IPS DF 19.7 (cell line): ENCODE measurements at regions not wholly inside any gene's neighbourhood (a gene's known extent, or its start where the extent isn't known, plus 50 kb on each side); places are given as distances from the start of the nearest gene placed in this dataset.

Experiments used
- DNase-seq: peaks from one replicate; pipeline ENCODE4 v3.0.0-alpha.2; 2013; ENCODE audit warnings: low read depth, low spot score

DNA sequence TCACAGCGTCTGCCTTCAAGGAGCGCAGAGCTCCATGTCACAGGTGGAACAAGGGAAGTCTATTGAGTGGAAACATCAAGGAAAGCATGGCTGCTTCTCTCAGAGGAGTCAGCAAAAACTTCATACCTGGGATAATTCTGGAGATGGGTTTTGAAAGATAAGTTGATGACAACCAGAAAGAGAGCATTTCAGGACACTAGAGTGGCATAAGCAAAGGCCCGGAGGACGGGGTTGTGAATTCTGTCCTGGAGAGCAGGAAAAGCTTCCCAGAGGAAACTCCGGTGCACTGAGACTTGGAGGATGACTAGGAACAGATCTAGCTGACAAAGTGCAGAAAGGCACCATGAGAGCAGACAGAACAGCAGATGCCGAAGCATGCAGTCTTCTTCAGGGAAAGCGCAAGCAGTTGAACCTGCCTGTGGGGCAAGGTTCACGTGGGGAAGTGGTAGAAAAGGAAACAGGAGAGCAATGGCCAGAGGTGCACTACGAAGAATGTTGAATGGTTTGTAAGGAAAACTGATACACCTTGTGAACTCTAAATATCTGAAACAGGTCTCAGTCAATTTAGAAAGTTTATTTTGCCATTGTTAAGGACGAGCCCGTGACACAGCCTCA lies 222.9 kb downstream of the PLPP3 start:
- DNase-seq, result no peak

DNA sequence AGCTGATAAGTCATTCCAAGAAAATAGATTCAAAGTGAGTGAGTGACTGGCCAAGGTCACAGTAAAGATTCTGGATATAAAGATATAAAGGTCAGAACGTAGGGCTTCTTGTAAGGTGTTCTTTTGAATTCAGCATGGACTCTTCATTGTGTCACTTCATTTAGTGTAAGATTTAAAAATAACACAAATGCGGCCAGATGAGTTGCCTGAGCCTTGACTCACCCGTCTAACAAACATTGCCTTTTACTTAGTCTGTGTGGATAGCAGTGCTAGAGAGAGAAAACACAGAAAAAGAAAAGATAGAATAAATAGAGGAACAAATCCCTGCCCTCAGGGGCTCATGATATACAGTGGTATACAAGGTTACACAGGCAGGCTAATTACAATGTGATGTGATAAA lies 223.4 kb downstream of the PLPP3 start:
- DNase-seq, result no peak

DNA sequence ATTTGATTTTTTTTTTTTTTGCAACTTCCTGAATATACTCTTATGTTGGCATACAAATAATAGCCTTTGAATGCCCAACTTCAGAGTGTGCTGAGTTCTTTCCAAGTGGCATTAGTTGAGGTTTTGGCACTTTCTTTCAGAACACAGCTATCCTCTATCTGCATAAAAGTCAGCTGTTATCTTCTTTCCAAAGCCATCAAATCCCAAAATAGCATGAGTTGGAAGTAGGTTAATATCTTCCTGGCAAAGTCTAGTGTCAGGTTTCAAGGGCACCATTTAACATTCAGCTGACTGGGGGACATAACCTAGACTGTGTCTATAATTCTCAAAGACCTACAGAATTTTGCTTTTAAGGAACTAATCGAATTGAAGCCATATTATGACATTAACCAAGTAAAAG lies 223.9 kb downstream of the PLPP3 start:
- no peak for DNase-seq

DNA sequence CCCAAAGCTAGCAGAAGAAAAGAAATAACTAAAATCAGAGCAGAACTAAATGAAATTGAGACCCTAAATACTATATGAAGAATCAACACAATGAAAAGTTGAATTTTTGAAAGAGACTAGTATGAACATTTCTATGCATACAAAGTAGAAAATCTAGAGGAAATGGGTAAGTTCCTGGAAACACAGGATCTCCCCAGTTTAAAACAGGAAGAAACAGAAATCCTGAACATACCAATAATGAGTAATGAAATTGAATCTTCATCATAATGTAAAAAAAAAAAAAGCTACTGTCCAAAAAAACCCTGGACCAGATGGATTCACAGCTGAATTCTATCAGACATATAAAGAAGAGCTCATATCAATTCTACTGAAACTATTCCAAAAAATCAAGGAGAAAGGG lies 233.5 kb downstream of the PLPP3 start:
- no peak for DNase-seq

DNA sequence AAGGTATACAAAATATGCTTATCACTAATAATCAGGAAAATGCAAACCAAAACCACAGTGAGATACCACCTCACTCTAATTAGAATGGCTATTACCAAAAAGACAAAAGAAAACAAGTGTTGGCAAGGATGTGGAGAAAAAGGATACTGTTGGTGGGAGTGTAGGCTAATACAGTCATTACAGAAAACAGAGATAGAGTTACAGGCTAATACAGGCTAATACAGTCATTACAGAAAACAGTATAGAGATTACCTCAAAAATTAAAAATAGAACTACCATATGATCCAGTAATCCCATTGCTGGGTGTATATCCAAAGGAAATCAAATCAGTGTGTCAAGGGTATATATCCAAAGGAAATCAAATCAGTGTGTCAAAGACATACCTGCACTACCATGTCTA lies 238.4 kb downstream of the PLPP3 start:
- no peak for DNase-seq

DNA sequence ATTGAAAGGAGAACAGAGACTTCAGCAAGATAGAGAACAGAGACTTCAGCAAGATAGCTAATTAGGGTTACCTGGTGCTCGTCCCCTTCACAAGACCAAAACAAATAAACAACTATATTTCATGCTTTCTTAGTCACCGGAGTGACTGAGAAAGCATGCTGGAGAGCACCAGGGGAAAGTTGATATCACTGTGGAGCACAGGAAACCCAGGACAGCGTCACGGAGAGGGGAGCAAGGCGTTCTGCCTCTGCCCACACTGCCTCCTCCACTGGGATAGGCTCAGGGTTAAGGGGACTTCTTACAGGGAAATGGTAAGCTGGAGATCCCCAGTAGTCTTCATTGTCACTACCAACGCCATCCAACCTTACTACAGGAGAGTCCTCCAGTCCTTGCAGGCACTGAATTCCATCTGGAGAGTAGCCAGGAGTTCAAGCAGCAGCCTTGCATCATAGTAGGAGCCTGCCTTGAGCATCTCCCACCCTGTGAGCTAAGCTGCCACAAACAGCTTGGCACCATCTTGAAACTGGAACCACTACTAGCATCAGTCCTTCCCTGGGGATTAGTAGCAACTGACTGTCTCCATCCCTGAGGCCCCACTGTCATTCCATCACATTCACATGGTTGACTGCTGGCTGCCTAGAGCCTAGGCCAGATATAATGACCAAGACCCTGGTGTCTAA lies 239.4 kb downstream of the PLPP3 start:
- no peak for DNase-seq

DNA sequence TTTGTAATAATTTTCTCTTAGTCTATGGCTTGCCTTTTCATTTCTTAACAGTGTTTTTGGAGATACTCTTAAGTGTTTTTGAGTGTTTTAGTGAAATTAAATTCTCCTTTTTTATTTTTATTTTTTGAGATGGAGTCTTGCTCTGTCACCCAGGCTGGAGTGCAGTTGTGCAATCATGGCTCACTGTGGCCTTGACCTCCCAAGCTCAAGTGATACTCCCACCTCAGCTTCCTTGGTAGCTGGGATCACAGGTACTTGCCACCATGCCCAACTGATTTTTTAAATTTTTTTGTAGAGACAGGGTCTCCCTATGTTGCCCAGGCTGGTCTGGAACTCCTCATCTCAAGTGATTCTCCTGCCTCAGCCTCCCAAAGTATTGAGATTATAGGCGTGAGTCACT lies 240.3 kb downstream of the PLPP3 start:
- no peak for DNase-seq

DNA sequence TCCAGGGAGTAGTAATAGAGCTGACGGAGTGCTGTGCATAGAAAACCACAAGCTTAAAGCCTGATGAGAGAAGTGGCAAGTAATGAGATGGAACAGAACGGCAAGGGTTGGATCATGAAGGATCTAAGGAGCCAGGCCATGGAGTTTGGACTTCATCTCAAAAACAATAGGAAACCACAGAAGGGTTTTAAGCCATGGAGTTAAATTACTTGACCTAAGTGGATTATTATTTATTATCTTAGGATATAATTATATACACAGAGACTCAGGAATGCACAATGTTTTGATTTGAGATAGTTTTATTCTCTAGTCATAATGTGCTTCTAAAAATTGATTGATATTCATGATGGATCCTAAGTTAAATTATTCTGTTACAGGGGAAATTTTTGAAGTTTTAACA lies 242.4 kb downstream of the PLPP3 start:
- DNase-seq, result no peak

DNA sequence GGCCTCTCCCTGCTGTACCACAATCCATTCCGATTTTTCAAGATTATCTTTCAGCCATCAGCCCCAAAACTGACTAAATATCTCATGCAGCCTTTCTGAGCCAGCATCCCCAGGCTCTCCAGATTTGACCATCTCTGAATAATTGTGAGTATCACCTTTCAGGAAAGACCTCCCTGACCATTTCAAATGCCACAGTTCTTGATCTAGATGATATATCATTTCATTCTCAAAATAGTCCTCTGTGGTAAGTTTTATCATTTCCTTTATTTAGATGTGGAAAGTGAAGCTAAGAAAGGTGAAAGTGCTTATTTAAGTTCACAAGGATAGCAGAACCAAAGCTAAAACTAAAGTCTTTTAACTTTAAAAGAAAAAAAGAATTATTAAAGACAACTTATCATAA lies 244.0 kb downstream of the PLPP3 start:
- no peak for DNase-seq

DNA sequence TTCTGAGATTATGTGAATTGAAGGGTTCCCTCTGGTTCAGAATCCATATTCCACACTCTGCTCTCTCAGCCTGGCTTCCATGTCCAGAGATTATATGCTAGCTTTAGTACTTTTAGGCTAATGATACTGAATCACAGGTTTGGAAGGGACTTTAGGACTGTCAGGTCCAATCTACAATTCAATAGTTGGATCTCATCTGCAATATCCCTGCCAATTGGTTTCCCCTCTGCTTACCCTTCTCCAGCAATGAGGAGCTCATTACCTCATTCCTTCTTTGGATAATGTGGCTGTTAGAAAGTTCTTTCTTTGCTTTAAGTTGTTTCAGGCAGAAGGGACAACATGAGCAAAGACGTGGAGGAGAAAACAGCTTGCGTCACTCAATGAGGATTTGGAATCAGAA lies 245.3 kb downstream of the PLPP3 start:
- DNase-seq, result no peak

DNA sequence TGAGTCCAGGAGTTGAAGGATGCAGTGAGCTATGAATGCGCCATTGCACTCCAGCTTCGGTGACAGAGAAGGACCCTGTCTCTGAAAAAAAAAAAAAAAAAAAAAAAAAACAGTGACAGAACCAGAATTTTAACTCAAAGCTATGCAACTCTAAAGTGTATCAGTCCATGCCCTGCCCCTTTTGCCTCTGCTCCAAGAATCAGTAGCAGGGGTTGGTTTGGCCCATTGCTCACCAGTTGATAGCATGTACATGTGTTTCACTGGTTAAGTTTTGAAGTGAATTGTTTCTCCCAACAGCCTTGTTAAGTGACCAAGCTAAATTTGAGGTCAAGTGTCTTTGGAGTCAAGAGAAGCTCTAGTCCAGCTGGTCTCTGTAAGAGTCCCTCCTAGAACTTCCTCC lies 245.9 kb downstream of the PLPP3 start:
- no peak for DNase-seq

DNA sequence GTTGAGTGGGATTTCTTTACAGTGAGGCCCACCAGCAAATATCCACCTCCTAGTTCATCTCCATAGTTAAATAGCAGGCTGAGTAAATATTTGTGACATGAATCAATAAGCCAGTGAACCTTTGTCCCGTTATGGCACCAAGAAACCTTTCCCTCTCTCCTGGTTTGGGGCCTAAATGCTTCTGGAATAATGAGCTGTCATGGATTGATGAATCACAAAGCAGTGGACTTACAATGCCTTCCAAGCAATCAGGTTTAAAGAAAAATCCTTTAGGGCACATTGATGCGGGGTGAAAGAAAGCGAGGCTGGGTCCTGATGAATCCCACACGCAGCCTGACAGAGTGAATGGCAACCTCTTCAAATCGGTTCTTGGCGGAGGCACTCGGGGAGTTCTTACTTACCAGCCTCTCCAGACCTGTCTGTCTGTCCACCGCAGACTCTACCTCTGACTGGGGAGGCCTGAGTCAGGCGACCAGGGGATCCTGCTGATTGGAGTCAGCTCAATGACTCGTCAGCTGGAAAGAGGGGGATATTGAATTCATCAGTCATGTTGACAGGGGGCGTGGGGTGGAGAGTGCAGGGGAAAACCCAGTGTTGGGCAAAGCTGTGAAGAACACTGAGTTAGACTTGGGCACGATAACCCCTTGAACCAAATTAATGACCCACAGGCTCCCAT lies 247.3 kb downstream of the PLPP3 start:
- no peak for DNase-seq

DNA sequence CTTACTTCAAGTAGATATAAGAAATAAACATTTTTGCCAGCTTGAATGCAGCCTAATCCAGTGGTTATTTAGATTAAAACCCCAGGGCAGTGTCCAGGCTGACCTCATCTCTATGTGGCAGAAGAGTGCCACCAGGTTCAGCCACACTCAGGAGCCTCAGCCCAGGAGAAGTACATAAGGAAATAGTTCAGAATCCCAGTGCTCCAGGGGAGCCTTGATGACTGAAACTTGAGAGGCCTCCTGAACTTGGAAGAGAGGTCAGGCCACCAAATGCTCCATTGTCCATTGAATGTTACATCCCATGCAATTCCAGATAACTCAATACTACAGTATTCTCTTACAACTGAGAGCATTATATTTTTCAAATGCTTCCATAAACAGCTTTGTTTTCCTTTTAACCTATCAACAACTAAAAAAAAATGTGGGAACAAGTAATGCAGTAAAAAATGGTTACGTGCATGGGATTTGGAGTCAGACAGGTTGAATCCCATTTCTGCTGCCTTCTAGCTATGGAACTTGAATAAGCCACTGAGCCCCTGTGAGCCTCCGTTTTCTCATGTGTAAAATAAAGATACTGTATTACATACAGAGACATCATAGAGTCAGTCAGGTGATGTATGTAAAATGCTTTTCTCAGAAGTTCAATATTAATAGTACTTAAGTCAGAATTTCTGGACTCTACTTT lies 248.0 kb downstream of the PLPP3 start:
- no peak for DNase-seq

DNA sequence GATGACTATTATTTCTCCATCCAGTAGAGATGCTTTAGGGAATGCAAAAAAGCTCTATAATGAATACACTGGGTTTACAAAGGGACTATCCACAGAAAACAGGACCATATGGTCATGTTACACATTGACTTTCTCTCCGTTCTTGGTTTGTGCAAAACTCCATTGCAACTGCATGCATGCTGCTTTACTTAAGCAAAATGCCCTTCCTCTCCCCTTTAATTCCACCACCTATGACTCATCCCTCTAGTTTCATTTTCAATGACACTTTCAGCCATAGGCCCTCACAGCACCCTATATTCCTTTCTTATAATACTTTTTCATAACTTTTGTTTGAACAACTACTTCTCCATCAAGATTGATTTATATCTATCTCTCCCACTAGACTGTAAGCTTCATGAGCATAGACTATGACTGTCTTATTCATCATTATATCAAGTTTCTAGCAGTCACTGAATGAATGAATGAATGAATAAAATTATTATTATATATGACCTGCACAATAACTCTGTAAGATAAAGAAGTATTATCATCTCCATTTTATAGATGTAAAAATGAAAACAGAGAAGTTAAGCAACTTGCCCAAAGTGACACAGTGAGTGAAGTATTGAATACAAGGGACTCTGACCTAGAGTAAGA lies 248.9 kb downstream of the PLPP3 start:
- no peak for DNase-seq

DNA sequence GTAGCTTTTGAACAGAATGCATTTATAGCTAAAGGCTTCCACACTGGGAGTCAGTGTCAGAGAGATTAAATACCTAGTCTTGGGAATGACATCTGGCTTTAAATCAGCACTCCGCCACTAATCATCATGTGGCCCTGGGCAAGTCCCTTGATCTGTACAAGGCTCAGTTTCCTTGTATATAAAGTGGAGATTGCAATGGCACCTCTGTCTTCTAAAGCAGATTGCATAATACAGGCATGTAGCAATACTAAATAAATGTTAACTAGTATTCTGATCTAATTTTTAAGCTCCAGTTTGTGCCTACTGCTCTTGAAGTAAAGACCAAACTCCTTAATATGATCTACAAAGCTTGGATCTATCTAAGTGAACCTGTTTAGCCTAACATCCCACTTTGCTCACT lies 249.4 kb downstream of the PLPP3 start:
- DNase-seq, result no peak

DNA sequence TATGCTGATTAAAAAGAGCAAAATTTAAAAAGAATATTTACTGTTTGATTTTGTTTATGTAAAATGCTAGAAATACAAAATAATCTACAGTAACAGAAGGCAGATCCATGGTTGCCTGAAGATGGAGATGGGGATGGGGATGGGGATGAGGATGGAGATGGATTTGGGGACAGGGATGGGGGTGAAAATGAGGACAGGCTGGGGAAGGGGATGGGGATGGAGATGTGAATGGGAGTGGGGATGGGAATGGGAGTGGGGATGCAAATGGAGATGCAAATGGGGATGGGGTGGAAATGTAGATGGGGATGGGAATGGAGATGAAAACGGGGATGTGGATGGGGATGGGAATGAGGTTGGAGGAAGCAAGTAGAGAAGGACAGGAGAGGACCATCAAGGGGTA lies 252.2 kb downstream of the PLPP3 start:
- DNase-seq, result no peak

DNA sequence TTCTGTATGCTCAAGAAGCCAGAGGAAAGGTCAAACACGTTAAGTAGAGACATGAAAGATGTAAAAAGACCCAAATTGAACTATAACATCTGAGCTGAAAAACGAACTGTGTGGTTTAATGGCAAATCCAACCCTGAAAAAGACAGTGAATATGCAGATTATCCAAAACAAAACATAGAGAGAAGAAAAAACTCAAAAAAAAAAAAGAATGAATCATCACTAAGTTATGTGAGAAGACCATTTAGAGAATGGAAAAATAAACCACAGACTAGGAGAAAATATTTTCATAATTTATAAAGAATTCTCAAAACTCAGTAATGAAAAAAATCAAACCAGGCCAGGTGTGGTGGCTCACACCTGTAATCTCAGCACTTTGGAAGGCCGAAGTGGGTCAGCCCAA lies 253.3 kb downstream of the PLPP3 start:
- DNase-seq, result no peak

DNA sequence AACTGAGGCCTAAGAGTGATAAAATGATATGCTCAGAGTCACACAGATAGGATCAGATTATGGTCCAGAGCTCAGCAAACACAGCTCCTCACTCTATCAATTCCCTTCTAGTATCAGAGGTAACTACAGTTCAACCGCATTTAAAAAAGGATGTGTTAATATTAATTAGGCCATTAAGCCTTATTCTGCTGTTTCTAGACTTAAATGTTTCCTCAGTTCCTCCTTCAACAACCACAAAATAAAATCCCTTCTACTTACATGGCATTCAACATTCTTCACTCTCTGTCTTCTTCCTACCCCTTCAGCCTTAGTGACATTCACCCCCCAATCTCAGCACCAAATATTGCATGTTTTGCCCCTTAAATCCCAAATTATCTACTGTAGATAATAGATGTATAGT lies 254.9 kb downstream of the PLPP3 start:
- no peak for DNase-seq

DNA sequence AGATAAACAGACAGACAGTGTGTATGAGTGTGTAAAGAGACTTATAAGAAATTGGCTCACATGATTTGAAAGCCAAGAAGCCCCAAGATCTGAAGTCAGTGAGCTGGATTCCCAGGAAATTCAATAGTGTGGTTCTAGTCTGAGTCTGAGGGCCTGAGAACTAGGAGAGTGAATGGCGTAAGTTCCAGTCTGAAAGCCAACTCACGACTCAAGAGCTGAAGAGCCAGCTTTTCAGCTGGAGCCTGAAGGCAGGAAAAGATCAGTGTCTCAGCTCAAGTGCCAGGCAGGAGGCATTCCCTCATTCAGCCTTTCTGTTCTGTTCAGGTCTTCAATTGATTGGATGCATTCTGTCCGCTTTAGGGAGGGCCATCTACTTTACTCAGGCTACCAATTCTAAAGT lies 257.2 kb downstream of the PLPP3 start:
- DNase-seq, result no peak

DNA sequence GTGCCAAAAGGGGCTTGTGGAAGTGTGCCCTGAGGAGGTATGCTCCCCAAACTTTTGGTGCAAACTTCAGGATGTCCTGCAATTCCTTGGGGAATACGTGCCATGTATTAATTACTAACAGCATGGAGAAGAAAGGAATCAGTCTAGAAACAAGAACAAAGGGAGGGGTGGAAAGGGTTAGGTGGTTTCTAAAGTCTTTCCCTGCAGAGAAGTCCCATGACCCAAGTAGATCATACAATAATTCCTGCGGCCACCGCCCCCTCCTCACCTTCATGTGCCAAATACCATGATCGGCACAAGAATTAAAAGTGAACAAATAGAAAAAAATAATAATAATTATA lies 258.2 kb downstream of the PLPP3 start:
- no peak for DNase-seq

DNA sequence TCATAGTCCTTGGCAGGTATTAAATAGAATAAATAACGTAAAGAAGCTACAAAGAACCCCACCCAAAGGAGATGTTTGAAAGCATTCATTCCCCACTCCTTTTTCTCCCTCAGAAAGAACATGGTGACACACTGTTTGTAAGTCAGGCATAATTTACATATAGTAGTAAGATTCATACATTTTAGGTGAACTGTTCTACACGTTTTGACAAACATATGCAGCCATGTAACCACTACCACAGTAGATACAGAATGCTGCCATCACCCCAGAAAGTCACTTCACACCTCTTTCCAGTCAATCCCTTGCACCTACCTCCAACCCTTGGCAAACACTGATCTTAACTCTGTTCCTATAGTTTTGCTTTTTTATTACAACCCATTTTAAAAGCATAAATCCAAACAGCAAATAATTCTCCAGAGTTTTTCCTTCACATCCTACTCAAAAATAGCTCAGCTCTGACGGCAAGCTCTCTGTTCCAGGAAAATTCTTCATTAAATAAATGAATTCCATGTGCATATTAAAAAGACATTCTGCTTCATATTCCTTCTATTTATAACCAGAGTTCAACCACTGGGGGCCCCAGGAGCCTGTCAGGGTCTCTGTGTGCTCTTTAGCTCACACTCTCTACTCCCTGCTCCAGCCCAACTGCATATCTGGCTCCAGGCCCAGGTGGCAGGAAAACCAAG lies 258.8 kb downstream of the PLPP3 start:
- no peak for DNase-seq

DNA sequence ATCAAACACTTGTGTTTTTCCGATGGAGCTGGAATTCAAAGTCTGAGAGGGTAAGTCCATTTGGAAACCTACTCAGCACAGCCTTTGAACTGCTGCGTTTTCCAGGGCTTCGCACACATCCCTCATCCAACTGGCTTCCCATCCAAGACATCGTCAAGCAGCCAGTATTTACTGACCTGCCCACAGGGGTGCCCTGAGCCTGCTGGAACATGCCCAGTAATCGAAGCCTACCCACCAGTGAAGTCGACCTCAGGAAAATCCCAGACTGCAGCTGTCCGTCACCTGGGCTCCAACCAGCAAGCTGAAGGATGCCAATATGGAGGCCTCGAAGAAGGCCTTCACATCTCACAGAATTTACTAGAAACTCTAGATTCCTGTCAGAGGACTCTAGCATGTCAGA lies 261.6 kb downstream of the PLPP3 start:
- no peak for DNase-seq
